ENCODE measurements at regions not wholly inside any gene's neighbourhood (a gene's known extent, or its start where the extent isn't known, plus 50 kb on each side); places are given as distances from the start of the nearest gene placed in this dataset.

DNA sequence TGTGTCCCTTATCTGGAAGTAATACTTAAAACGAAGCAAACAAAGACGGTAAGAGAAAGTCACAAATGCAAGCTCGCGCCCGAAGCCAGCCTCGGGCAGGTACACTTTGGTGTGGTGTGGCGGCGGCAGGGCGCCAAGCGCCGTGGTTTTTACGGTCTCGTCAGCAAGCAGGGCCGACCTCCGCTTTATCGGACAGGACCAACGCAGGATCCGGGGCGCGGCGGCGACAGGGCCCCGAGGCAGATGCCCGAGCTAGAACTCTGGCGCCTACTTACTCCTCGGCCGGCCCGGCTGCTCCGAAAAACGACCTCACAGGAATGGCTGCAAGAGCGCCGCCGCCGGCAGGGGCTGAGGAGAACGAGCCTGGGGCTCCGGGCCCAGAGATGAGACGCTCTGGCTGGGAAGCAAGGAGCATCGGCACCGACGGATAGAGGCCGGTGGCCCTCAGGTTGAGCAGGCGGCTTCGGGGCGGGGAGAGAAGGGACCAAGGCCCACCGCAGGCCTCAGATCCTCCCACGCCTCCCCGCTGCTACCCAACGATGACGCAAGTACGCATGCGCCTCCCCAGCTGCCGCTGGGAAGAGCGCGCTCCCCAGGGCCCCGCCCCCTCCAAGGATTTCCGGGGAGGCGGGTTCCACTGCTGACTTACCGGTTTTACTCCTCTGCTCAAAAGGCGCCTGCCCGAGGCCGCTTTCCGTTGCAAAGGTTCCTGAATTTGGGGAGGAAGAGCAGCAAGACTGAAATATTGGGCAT lies 60.6 kb downstream of the FAM217A start:
- peaks cover 50% of the 10 kb centered on the region for H3K79me2 ChIP-seq (ENCODE audit: control insufficient read depth, insufficient read depth, low read length)
- no peaks in the 10 kb centered on the region for H3K27me3 ChIP-seq (ENCODE audit: control insufficient read depth, extremely low read depth, insufficient read depth, low read length)
- H3K4me2 ChIP-seq (ENCODE audit: control insufficient read depth, extremely low read depth, insufficient read depth, low read depth, low read length) = peak overlapping the region; percentile 95
- no peak for FAIRE-seq
- no peaks in the 10 kb centered on the region for H4K20me1 ChIP-seq (ENCODE audit: control insufficient read depth, extremely low read depth, insufficient read depth, low read length)
- peak overlapping the region; percentile 89 for H3K27ac ChIP-seq (ENCODE audit: control insufficient read depth, insufficient read depth, low read length)
- H2AFZ ChIP-seq (ENCODE audit: control insufficient read depth, low read length) = peak overlapping the region; percentile 91
- peak; percentile 75 for DNase-seq (ENCODE audit: low read depth, low spot score)
- peak overlapping the region; percentile 95 for H3K9ac ChIP-seq (ENCODE audit: control insufficient read depth, extremely low read depth, insufficient read depth, low read length)
- TF ChIP-seq CTCF (optimal IDR thresholded peaks at IDR 0.05 in 1 of 3, IDR thresholded peaks at IDR 0.05 in 1 of 3, conservative IDR thresholded peaks at IDR 0.05 in 1 of 3; ENCODE audit: extremely low read depth in 1 of 3, insufficient read depth in 2 of 3, low read length in 3 of 3) = peak; percentile 33 to 69 (median 34)
- TF ChIP-seq EZH2 (IDR thresholded peaks at IDR 0.05; ENCODE audit: low read length) = no peak
- H3K9me3 ChIP-seq (ENCODE audit: control insufficient read depth, low read depth, low read length) = no peaks in the 10 kb centered on the region
- H3K4me1 ChIP-seq (ENCODE audit: control insufficient read depth, extremely low read depth, insufficient read depth, low read length) = peaks cover 15% of the 10 kb centered on the region
- H3K4me3 ChIP-seq (ENCODE audit: control insufficient read depth in 2 of 3, extremely low read depth in 1 of 3, insufficient read depth in 2 of 3, low read depth in 1 of 3, low read length in 3 of 3) = peak overlapping the region; percentile 71 to 95 (median 88)
- H3K36me3 ChIP-seq (ENCODE audit: control insufficient read depth in 2 of 2, extremely low read depth in 1 of 2, insufficient read depth in 2 of 2, low read length in 2 of 2) = no peaks in the 10 kb centered on the region
- dilution Hi-C loops (cut with MboI; ENCODE audit: extremely low pct_ligation_motif_present, low sequenced_read_pairs) = no loop called here
- no peaks in the 10 kb centered on the region for H3K9me1 ChIP-seq (ENCODE audit: control insufficient read depth, extremely low read depth, insufficient read depth, low read length)

Small RNA genes in the stretch of these regions (small RNA-seq; reads per million reads assigned to genes)
- 0 reads per million in 3 experiments for gene AL590004.1 (ENCODE audit: insufficient read length in 3 of 3, low read depth in 3 of 3, low replicate concordance in 1 of 3)
